ENCODE measurements at regions not wholly inside any gene's neighbourhood (a gene's known extent, or its start where the extent isn't known, plus 50 kb on each side); places are given as distances from the start of the nearest gene placed in this dataset.

GRCh38 chr12:131612092-131612755 lies 98.7 kb upstream of the SFSWAP start:
- DNase-seq (ENCODE audit: low read depth in 1 of 2, low spot score in 1 of 2), result no peak
- H3K27me3 ChIP-seq (ENCODE audit: insufficient read depth, poor library complexity, severe bottlenecking), result peaks cover 4% of the 10 kb centered on the region
- TF ChIP-seq CTCF (IDR thresholded peaks at IDR 0.05; ENCODE audit: insufficient read depth, low read length), result no peak
- no peak for TF ChIP-seq SPI1 (IDR thresholded peaks at IDR 0.05; ENCODE audit: borderline replicate concordance, low read depth)
- TF ChIP-seq GABPA (IDR thresholded peaks at IDR 0.05; ENCODE audit: low read depth), result no peak
- no peak for TF ChIP-seq POLR2AphosphoS5 (IDR thresholded peaks at IDR 0.05; ENCODE audit: low read depth)
- no peak for TF ChIP-seq REST (IDR thresholded peaks at IDR 0.05; ENCODE audit: insufficient replicate concordance, low read depth)
- no peak overlapping the region for H3K4me3 ChIP-seq (replicated peaks; ENCODE audit: insufficient read depth, low read length)
- H3K27ac ChIP-seq (replicated peaks), result no peak overlapping the region

- Histone ChIP-seq H3K4me3 (replicated peaks; ENCODE audit: insufficient read depth, low read length) (no peak overlapping the region), H3K27ac (replicated peaks) (no peak overlapping the region), H3K27me3 (ENCODE audit: insufficient read depth, poor library complexity, severe bottlenecking) (peaks cover 4% of the 10 kb centered on the region)
- TF ChIP-seq GABPA (IDR thresholded peaks at IDR 0.05; ENCODE audit: low read depth) (no peak), CTCF (IDR thresholded peaks at IDR 0.05; ENCODE audit: insufficient read depth, low read length) (no peak), REST (IDR thresholded peaks at IDR 0.05; ENCODE audit: insufficient replicate concordance, low read depth) (no peak), POLR2AphosphoS5 (IDR thresholded peaks at IDR 0.05; ENCODE audit: low read depth) (no peak), SPI1 (IDR thresholded peaks at IDR 0.05; ENCODE audit: borderline replicate concordance, low read depth) (no peak)
- no peak for DNase-seq (ENCODE audit: low read depth in 1 of 2, low spot score in 1 of 2)
Observed at GRCh38 chr12:131613186-131613585, 97.7 kb upstream of the SFSWAP start.

GRCh38 chr12:131613678-131614077 lies 97.2 kb upstream of the SFSWAP start:
- no peak for DNase-seq (ENCODE audit: low read depth in 1 of 2, low spot score in 1 of 2)
- no peak overlapping the region for H3K4me3 ChIP-seq (replicated peaks; ENCODE audit: insufficient read depth, low read length)
- no peak overlapping the region for H3K27ac ChIP-seq (replicated peaks)
- peaks cover 4% of the 10 kb centered on the region for H3K27me3 ChIP-seq (ENCODE audit: insufficient read depth, poor library complexity, severe bottlenecking)
- no peak for TF ChIP-seq CTCF (IDR thresholded peaks at IDR 0.05; ENCODE audit: insufficient read depth, low read length)
- TF ChIP-seq REST (IDR thresholded peaks at IDR 0.05; ENCODE audit: insufficient replicate concordance, low read depth), result no peak
- no peak for TF ChIP-seq POLR2AphosphoS5 (IDR thresholded peaks at IDR 0.05; ENCODE audit: low read depth)
- no peak for TF ChIP-seq SPI1 (IDR thresholded peaks at IDR 0.05; ENCODE audit: borderline replicate concordance, low read depth)
- TF ChIP-seq GABPA (IDR thresholded peaks at IDR 0.05; ENCODE audit: low read depth), result no peak
